ENCODE measurements at regions not wholly inside any gene's neighbourhood (a gene's known extent, or its start where the extent isn't known, plus 50 kb on each side); places are given as distances from the start of the nearest gene placed in this dataset.

GRCh38 chr18:54035927-54036326 is 188.5 kb downstream of the MBD2 start:
- Mint-ChIP-seq H3K9me3 (no peaks in the 10 kb centered on the region), H3K27ac (no peak overlapping the region), H3K4me3 (no peak overlapping the region), H3K36me3 (ENCODE audit: low read depth) (no peaks in the 10 kb centered on the region), H3K4me1 (no peaks in the 10 kb centered on the region), H3K27me3 (ENCODE audit: insufficient read depth) (no peaks in the 10 kb centered on the region)
- Histone ChIP-seq H3K9me3 (ENCODE audit: control insufficient read depth, low read length) (no peaks in the 10 kb centered on the region), H3K36me3 (ENCODE audit: control insufficient read depth, insufficient read depth, low read length) (no peaks in the 10 kb centered on the region), H3K9ac (ENCODE audit: extremely low read depth, low read length, poor library complexity, severe bottlenecking) (no peak overlapping the region), H3K27ac (ENCODE audit: low read depth, low read length) (no peak overlapping the region), H3K4me1 (ENCODE audit: control insufficient read depth, insufficient read depth, low read length) (no peaks in the 10 kb centered on the region), H3K27me3 (ENCODE audit: control insufficient read depth, insufficient read depth, low read length, poor library complexity, severe bottlenecking) (no peaks in the 10 kb centered on the region), H3K4me3 (ENCODE audit: low read length) (no peak overlapping the region)
- peak; percentile 13 for TF ChIP-seq CTCF (conservative IDR thresholded peaks at IDR 0.05)
- no peak for DNase-seq

- H3K9me3 ChIP-seq (ENCODE audit: control insufficient read depth, low read length) = no peaks in the 10 kb centered on the region
- no peaks in the 10 kb centered on the region for H3K36me3 ChIP-seq (ENCODE audit: control insufficient read depth, insufficient read depth, low read length)
- no peak for TF ChIP-seq CTCF (conservative IDR thresholded peaks at IDR 0.05)
- no peak for DNase-seq
- no peak overlapping the region for H3K9ac ChIP-seq (ENCODE audit: extremely low read depth, low read length, poor library complexity, severe bottlenecking)
- peaks cover 1% of the 10 kb centered on the region for H3K4me1 Mint-ChIP-seq
- H3K4me3 ChIP-seq (ENCODE audit: low read length) = no peak overlapping the region
- no peak overlapping the region for H3K27ac Mint-ChIP-seq
- H3K27me3 ChIP-seq (ENCODE audit: control insufficient read depth, insufficient read depth, low read length, poor library complexity, severe bottlenecking) = no peaks in the 10 kb centered on the region
- H3K9me3 Mint-ChIP-seq = no peaks in the 10 kb centered on the region
- H3K27me3 Mint-ChIP-seq (ENCODE audit: insufficient read depth) = no peaks in the 10 kb centered on the region
- no peak overlapping the region for H3K4me3 Mint-ChIP-seq
- no peaks in the 10 kb centered on the region for H3K36me3 Mint-ChIP-seq (ENCODE audit: low read depth)
- WGBS, 2 experiments (ENCODE audit: insufficient coverage in 1 of 2, insufficient read length in 1 of 2) = 70 to 94% methylated on average over 2 to 3 of the region's 3 CpGs
- H3K27ac ChIP-seq (ENCODE audit: low read depth, low read length) = no peak overlapping the region
- no peaks in the 10 kb centered on the region for H3K4me1 ChIP-seq (ENCODE audit: control insufficient read depth, insufficient read depth, low read length)
These were observed 191.4 kb downstream of the MBD2 start for GRCh38 chr18:54033052-54033451.

DNA sequence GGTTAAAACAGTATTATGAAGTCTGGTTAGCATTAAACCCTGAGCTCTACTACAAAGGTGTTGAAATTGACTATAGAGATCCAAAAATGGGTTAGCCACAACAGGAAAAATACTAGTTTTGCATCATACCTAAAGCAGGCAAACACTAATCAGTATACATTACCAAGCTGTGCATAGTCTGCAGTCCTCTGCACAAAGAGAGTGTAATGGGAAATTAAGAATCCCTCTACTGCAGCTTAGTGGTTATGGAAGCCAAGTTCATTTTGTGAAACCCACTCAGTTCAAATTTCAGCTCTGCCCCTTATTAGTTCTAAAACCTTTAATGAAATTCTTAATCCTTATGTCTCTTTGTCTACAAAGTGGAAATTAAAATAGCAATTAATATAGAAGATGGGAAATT is 192.1 kb downstream of the MBD2 start:
- Histone ChIP-seq H3K27ac (ENCODE audit: low read depth, low read length) (no peak overlapping the region), H3K9ac (ENCODE audit: extremely low read depth, low read length, poor library complexity, severe bottlenecking) (no peak overlapping the region), H3K4me3 (ENCODE audit: low read length) (no peak overlapping the region), H3K4me1 (ENCODE audit: control insufficient read depth, insufficient read depth, low read length) (no peaks in the 10 kb centered on the region), H3K27me3 (ENCODE audit: control insufficient read depth, insufficient read depth, low read length, poor library complexity, severe bottlenecking) (no peaks in the 10 kb centered on the region), H3K36me3 (ENCODE audit: control insufficient read depth, insufficient read depth, low read length) (no peaks in the 10 kb centered on the region), H3K9me3 (ENCODE audit: control insufficient read depth, low read length) (no peaks in the 10 kb centered on the region)
- H3K36me3 Mint-ChIP-seq (ENCODE audit: low read depth) = no peaks in the 10 kb centered on the region
- no peak overlapping the region for H3K4me3 Mint-ChIP-seq
- H3K27ac Mint-ChIP-seq = no peak overlapping the region
- H3K9me3 Mint-ChIP-seq = no peaks in the 10 kb centered on the region
- peaks cover 7% of the 10 kb centered on the region for H3K4me1 Mint-ChIP-seq
- TF ChIP-seq CTCF (conservative IDR thresholded peaks at IDR 0.05) = no peak
- DNase-seq = no peak
- H3K27me3 Mint-ChIP-seq (ENCODE audit: insufficient read depth) = no peaks in the 10 kb centered on the region

Data from endodermal cell (in vitro differentiated cells).